Panc1 (cell line): ENCODE measurements at regions not wholly inside any gene's neighbourhood (a gene's known extent, or its start where the extent isn't known, plus 50 kb on each side); places are given as distances from the start of the nearest gene placed in this dataset.

Source experiments
- ATAC-seq: fragments of 200-7000 bp; cut with Tn5 transposase; 2 replicates; pipeline ENCODE4 v1.9.1; 2020; ENCODE audit warnings: mild to moderate bottlenecking, moderate library complexity
- BruUV-seq: library from RNA; stranded (reverse); fragments of 400-500 nt; replicated peaks from 2 replicates; lab custom pipeline; 2021; lab: Mats Ljungman, UMichigan
- CTCF ChIA-PET: fragments of 300-600 bp; sonication (Branson Sonifier 250); formaldehyde crosslinking; loops from one replicate; lab custom pipeline; 2022; ENCODE audit warnings: antibody characterized with exemption; lab: Charles Lee
- POLR2A ChIA-PET: fragments of 300-600 bp; sonication (Branson Sonifier 250); formaldehyde crosslinking; loops from one replicate; lab custom pipeline; 2022; ENCODE audit warnings: antibody characterized with exemption; lab: Charles Lee
- DNase-seq: peaks from one replicate; pipeline ENCODE4 v3.0.0-alpha.2; 2010; ENCODE audit warnings: low read depth, low spot score
- H3K27ac ChIP-seq: 2 replicates; pipeline ENCODE4 v1.5.1; 2011; ENCODE audit warnings: mild to moderate bottlenecking, low read length, inconsistent platforms
- H3K27me3 ChIP-seq: fragments of 200-500 bp; sonication (Bioruptor generic); 2 replicates; pipeline ENCODE4 v1.6.0; 2014; ENCODE audit warnings: low read length, inconsistent platforms; ENCODE audit not compliant: control insufficient read depth, insufficient read depth
- H3K36me3 ChIP-seq: fragments of 200-500 bp; sonication (Bioruptor generic); 2 replicates; pipeline ENCODE4 v1.5.1; 2014; ENCODE audit warnings: inconsistent platforms, mild to moderate bottlenecking, low read length, moderate library complexity; ENCODE audit not compliant: control insufficient read depth, insufficient read depth
- H3K4me1 ChIP-seq: 2 replicates; pipeline ENCODE4 v1.5.1; 2011; ENCODE audit warnings: inconsistent platforms, mild to moderate bottlenecking, low read length, moderate library complexity; ENCODE audit not compliant: control insufficient read depth, insufficient read depth
- H3K4me3 ChIP-seq, 2 experiments: 2 replicates each; pipeline ENCODE4 v1.5.1; 2011 to 2012; ENCODE audit warnings: low read depth in 2 of 2, low read length in 2 of 2, mild to moderate bottlenecking in 2 of 2, inconsistent platforms in 1 of 2, moderate library complexity in 1 of 2
- H3K9me3 ChIP-seq: fragments of 200-500 bp; sonication (Bioruptor generic); 2 replicates; pipeline ENCODE4 v1.5.1; 2014; ENCODE audit warnings: low read depth, mild to moderate bottlenecking, inconsistent platforms, low read length, moderate library complexity; ENCODE audit not compliant: control insufficient read depth, insufficient read depth
- POLR2AphosphoS5 ChIP-seq: IDR thresholded peaks from 2 replicates; pipeline ENCODE4 v1.6.1; 2012; ENCODE audit warnings: mild to moderate bottlenecking, low read depth, low read length, moderate library complexity
- SIN3A ChIP-seq: IDR thresholded peaks from 2 replicates; pipeline ENCODE4 v1.6.1; 2012; ENCODE audit warnings: low read depth, mild to moderate bottlenecking, low read length, moderate library complexity, borderline replicate concordance; ENCODE audit not compliant: insufficient read depth
- TCF7L2 ChIP-seq: IDR thresholded peaks from 2 replicates; pipeline ENCODE4 v1.6.1; 2011; ENCODE audit warnings: mild to moderate bottlenecking, low read depth, low read length, inconsistent platforms
- in situ Hi-C: cut with HindIII; loops from 2 replicates; pipeline ENCODE4 v1.10.0; 2016; ENCODE audit warnings: low sequenced_read_pairs, low pct_unique_long_range_greater_than_20kb
- intact Hi-C: fragments of 100-400 bp; cut with micrococcal nuclease; formaldehyde crosslinking; loops from one replicate; pipeline ENCODE4 v1.10.0; 2022; ENCODE audit not compliant: unreplicated experiment
- TF ChIP-seq, protein P1 (sequence below), 2 experiments: IDR thresholded peaks; 2 replicates each; pipeline ENCODE4 v1.6.1; 2011 to 2012; ENCODE audit warnings: low read depth in 2 of 2, control low read depth in 1 of 2, low read length in 1 of 2, mild to moderate bottlenecking in 1 of 2, moderate library complexity in 1 of 2; ENCODE audit not compliant: insufficient read depth in 1 of 2
- TF ChIP-seq, protein P2 (sequence below): fragments of 450-650 bp; IDR thresholded peaks from 2 replicates; pipeline ENCODE4 v1.5.1; 2017; ENCODE audit warnings: mild to moderate bottlenecking

DNA sequence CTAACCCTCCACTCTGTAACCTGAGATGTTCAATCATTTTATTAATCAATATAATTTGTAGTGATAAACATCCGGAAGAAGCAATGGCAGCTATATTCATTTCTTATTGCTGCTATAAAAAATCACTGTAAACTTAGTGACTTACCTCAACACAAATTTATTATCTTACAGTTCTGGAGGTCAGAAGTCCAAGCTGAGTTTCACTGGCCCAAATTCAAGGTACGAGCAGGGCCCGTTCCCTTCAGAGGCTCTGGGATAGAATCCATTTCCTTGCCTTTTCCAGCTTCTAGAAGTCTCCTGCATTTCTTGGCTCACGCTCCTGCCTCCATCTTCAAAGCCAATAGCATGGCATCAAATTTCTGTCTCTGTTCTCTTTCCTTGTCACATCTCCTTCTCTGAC is 279.5 kb upstream of the SP8 start:
- no peak overlapping the region for H3K27ac ChIP-seq
- no peaks in the 10 kb centered on the region for H3K27me3 ChIP-seq
- no TSS peak for BruUV-seq
- H3K36me3 ChIP-seq: no peaks in the 10 kb centered on the region
- H3K4me1 ChIP-seq: no peaks in the 10 kb centered on the region
- ATAC-seq: no peak
- DNase-seq: no peak
- CTCF ChIA-PET: no interaction called here
- intact Hi-C loops (no loop called here), in situ Hi-C loops (no loop called here)
- POLR2A ChIA-PET: no interaction called here
- no peak overlapping the region for H3K4me3 ChIP-seq
- H3K9me3 ChIP-seq: no peaks in the 10 kb centered on the region
- TF ChIP-seq TCF7L2: no peak
- TF ChIP-seq, protein P1, sequence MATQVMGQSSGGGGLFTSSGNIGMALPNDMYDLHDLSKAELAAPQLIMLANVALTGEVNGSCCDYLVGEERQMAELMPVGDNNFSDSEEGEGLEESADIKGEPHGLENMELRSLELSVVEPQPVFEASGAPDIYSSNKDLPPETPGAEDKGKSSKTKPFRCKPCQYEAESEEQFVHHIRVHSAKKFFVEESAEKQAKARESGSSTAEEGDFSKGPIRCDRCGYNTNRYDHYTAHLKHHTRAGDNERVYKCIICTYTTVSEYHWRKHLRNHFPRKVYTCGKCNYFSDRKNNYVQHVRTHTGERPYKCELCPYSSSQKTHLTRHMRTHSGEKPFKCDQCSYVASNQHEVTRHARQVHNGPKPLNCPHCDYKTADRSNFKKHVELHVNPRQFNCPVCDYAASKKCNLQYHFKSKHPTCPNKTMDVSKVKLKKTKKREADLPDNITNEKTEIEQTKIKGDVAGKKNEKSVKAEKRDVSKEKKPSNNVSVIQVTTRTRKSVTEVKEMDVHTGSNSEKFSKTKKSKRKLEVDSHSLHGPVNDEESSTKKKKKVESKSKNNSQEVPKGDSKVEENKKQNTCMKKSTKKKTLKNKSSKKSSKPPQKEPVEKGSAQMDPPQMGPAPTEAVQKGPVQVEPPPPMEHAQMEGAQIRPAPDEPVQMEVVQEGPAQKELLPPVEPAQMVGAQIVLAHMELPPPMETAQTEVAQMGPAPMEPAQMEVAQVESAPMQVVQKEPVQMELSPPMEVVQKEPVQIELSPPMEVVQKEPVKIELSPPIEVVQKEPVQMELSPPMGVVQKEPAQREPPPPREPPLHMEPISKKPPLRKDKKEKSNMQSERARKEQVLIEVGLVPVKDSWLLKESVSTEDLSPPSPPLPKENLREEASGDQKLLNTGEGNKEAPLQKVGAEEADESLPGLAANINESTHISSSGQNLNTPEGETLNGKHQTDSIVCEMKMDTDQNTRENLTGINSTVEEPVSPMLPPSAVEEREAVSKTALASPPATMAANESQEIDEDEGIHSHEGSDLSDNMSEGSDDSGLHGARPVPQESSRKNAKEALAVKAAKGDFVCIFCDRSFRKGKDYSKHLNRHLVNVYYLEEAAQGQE (IDR thresholded peaks at IDR 0.05; ENCODE audit: insufficient read depth in 1 of 2, low read depth in 2 of 2, low read length in 1 of 2): no peak
- no peak for TF ChIP-seq SIN3A
- TF ChIP-seq, protein P2, sequence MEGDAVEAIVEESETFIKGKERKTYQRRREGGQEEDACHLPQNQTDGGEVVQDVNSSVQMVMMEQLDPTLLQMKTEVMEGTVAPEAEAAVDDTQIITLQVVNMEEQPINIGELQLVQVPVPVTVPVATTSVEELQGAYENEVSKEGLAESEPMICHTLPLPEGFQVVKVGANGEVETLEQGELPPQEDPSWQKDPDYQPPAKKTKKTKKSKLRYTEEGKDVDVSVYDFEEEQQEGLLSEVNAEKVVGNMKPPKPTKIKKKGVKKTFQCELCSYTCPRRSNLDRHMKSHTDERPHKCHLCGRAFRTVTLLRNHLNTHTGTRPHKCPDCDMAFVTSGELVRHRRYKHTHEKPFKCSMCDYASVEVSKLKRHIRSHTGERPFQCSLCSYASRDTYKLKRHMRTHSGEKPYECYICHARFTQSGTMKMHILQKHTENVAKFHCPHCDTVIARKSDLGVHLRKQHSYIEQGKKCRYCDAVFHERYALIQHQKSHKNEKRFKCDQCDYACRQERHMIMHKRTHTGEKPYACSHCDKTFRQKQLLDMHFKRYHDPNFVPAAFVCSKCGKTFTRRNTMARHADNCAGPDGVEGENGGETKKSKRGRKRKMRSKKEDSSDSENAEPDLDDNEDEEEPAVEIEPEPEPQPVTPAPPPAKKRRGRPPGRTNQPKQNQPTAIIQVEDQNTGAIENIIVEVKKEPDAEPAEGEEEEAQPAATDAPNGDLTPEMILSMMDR: no peak
- TF ChIP-seq POLR2AphosphoS5: no peak

DNA sequence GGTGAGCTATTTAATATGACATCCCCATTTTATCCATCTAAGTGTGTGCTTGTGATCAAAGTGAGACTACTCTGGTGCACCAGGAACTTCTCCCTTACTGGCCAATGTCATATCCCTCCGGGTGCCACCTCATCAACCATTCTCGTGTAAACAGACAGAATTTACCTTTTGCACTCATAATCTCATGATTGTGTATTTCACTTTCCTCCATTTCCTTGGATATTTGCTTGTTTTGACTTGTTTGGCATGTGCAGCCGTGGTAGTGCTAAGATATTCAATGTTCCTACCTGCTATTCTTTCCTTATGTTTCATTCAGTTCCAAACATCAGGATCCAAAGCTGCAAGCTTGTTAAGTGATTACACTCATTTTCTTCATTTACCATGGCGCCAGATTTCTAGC is 280.5 kb upstream of the SP8 start:
- DNase-seq: no peak
- no TSS peak for BruUV-seq
- intact Hi-C loops (no loop called here), in situ Hi-C loops (no loop called here)
- H3K27ac ChIP-seq: no peak overlapping the region
- H3K36me3 ChIP-seq: no peaks in the 10 kb centered on the region
- H3K4me3 ChIP-seq: no peak overlapping the region
- no peak for ATAC-seq
- no peaks in the 10 kb centered on the region for H3K27me3 ChIP-seq
- H3K4me1 ChIP-seq: no peaks in the 10 kb centered on the region
- H3K9me3 ChIP-seq: no peaks in the 10 kb centered on the region
- ChIA-PET CTCF (no interaction called here), POLR2A (no interaction called here)
- TF ChIP-seq POLR2AphosphoS5 (no peak), TCF7L2 (no peak), SIN3A (no peak)
- TF ChIP-seq, protein P2: no peak
- TF ChIP-seq, protein P1 (IDR thresholded peaks at IDR 0.05; ENCODE audit: insufficient read depth in 1 of 2, low read depth in 2 of 2, low read length in 1 of 2): no peak
